H9 (cell line): ENCODE measurements at regions not wholly inside any gene's neighbourhood (a gene's known extent, or its start where the extent isn't known, plus 50 kb on each side); places are given as distances from the start of the nearest gene placed in this dataset.

Source experiments
- DNase-seq: peaks from one replicate; pipeline ENCODE4 v3.0.0-alpha.2; 2017
- H2AFZ ChIP-seq: one replicate; pipeline ENCODE4 v1.6.1; 2013; ENCODE audit warnings: mild to moderate bottlenecking, low read length, control low read depth, moderate library complexity
- H2AK5ac ChIP-seq: 2 replicates; pipeline ENCODE4 v1.6.1; 2013; ENCODE audit warnings: low read length, control low read depth, mixed read lengths; ENCODE audit not compliant: insufficient read length
- H2BK120ac ChIP-seq: one replicate; pipeline ENCODE4 v1.6.1; 2013; ENCODE audit warnings: low read depth, mild to moderate bottlenecking, low read length, control low read depth, inconsistent platforms; ENCODE audit not compliant: poor library complexity, severe bottlenecking
- H2BK12ac ChIP-seq: 2 replicates; pipeline ENCODE4 v1.6.1; 2013; ENCODE audit warnings: low read length, control low read depth, mixed read lengths, low read depth; ENCODE audit not compliant: insufficient read length
- H2BK15ac ChIP-seq: 2 replicates; pipeline ENCODE4 v1.6.1; 2013; ENCODE audit warnings: low read depth, low read length, control low read depth
- H2BK20ac ChIP-seq: one replicate; pipeline ENCODE4 v1.6.1; 2013; ENCODE audit warnings: low read depth, mild to moderate bottlenecking, low read length, control low read depth, inconsistent platforms; ENCODE audit not compliant: poor library complexity, severe bottlenecking
- H2BK5ac ChIP-seq: 2 replicates; pipeline ENCODE4 v1.6.1; 2013; ENCODE audit warnings: low read length, control low read depth, mixed read lengths; ENCODE audit not compliant: insufficient read length
- H3K14ac ChIP-seq: 2 replicates; pipeline ENCODE4 v1.6.1; 2013; ENCODE audit warnings: low read length, control low read depth; ENCODE audit not compliant: insufficient read depth
- H3K18ac ChIP-seq: 2 replicates; pipeline ENCODE4 v1.6.1; 2013; ENCODE audit warnings: low read depth, mild to moderate bottlenecking, mixed read lengths, low read length, control low read depth; ENCODE audit not compliant: insufficient read length
- H3K23ac ChIP-seq: 2 replicates; pipeline ENCODE4 v1.6.1; 2013; ENCODE audit warnings: low read length, control low read depth, mixed read lengths, low read depth; ENCODE audit not compliant: insufficient read length
- H3K23me2 ChIP-seq: 2 replicates; pipeline ENCODE4 v1.6.1; 2013; ENCODE audit warnings: low read depth, mild to moderate bottlenecking, mixed read lengths, low read length, control low read depth; ENCODE audit not compliant: insufficient read length, poor library complexity, severe bottlenecking
- H3K27ac ChIP-seq: 2 replicates; pipeline ENCODE4 v1.5.1; 2013; ENCODE audit warnings: low read length, control low read depth, mixed read lengths, low read depth; ENCODE audit not compliant: insufficient read length
- H3K27me3 ChIP-seq: 2 replicates; pipeline ENCODE4 v1.6.1; 2013; ENCODE audit warnings: low read length, control low read depth, inconsistent platforms; ENCODE audit not compliant: insufficient read depth
- H3K4ac ChIP-seq: 2 replicates; pipeline ENCODE4 v1.6.1; 2013; ENCODE audit warnings: low read depth, mild to moderate bottlenecking, control low read depth, inconsistent platforms, low read length, moderate library complexity
- H3K4me1 ChIP-seq: 2 replicates; pipeline ENCODE4 v1.6.1; 2013; ENCODE audit warnings: low read length, control low read depth, inconsistent platforms; ENCODE audit not compliant: insufficient read depth
- H3K4me2 ChIP-seq: 2 replicates; pipeline ENCODE4 v1.6.1; 2013; ENCODE audit warnings: low read length, control low read depth, mixed read lengths; ENCODE audit not compliant: insufficient read length, insufficient read depth
- H3K56ac ChIP-seq: 2 replicates; pipeline ENCODE4 v1.6.1; 2013; ENCODE audit warnings: low read depth, mild to moderate bottlenecking, mixed read lengths, low read length, control low read depth; ENCODE audit not compliant: insufficient read length
- H3K79me1 ChIP-seq: 2 replicates; pipeline ENCODE4 v1.6.1; 2013; ENCODE audit warnings: low read depth, mild to moderate bottlenecking, moderate library complexity, low read length, control low read depth, inconsistent platforms; ENCODE audit not compliant: insufficient read depth, poor library complexity, severe bottlenecking
- H3K79me2 ChIP-seq: 2 replicates; pipeline ENCODE4 v1.6.1; 2013; ENCODE audit warnings: low read length, control low read depth, inconsistent platforms; ENCODE audit not compliant: insufficient read depth
- H3K9ac ChIP-seq: 2 replicates; pipeline ENCODE4 v1.6.1; 2013; ENCODE audit warnings: low read length, control low read depth, mixed read lengths; ENCODE audit not compliant: insufficient read length; ENCODE audit errors: extremely low read depth
- H3K9me3 ChIP-seq: one replicate; pipeline ENCODE4 v1.6.1; 2013; ENCODE audit warnings: low read depth, low read length, inconsistent platforms; ENCODE audit not compliant: control insufficient read depth
- H3T11ph ChIP-seq: one replicate; pipeline ENCODE4 v1.6.1; 2013; ENCODE audit warnings: mild to moderate bottlenecking, low read length, control low read depth, inconsistent platforms
- H4K20me1 ChIP-seq: one replicate; pipeline ENCODE4 v1.6.1; 2013; ENCODE audit not compliant: control insufficient read depth, insufficient read length, insufficient read depth
- H4K5ac ChIP-seq: 2 replicates; pipeline ENCODE4 v1.6.1; 2013; ENCODE audit warnings: low read depth, mild to moderate bottlenecking, mixed read lengths, low read length, control low read depth; ENCODE audit not compliant: insufficient read length
- H4K8ac ChIP-seq: replicated peaks from 2 replicates; pipeline ENCODE4 v1.6.1; 2013; ENCODE audit warnings: low read length, control low read depth, mixed read lengths, low read depth; ENCODE audit not compliant: insufficient read length
- H4K91ac ChIP-seq: 2 replicates; pipeline ENCODE4 v1.6.1; 2013; ENCODE audit warnings: low read depth, mild to moderate bottlenecking, moderate library complexity, mixed read lengths, low read length, control low read depth; ENCODE audit not compliant: insufficient read length
- H3K27ac Mint-ChIP-seq, 3 experiments: 2 replicates in 2 of 3; 3 replicates in 1 of 3; pipeline ENCODE4 v1.8.0; 2020 to 2021; ENCODE audit warnings: mixed read lengths in 3 of 3, mild to moderate bottlenecking in 1 of 3, moderate library complexity in 1 of 3
- H3K27me3 Mint-ChIP-seq: 2 replicates; pipeline ENCODE4 v1.8.0; 2021; ENCODE audit warnings: low read depth, mild to moderate bottlenecking, moderate library complexity, mixed read lengths
- H3K36me3 Mint-ChIP-seq, 3 experiments: 2 replicates in 2 of 3; 3 replicates in 1 of 3; pipeline ENCODE4 v1.8.0; 2020 to 2021; ENCODE audit warnings: low read depth in 3 of 3, mixed read lengths in 3 of 3; ENCODE audit not compliant: insufficient read depth in 1 of 3
- H3K4me1 Mint-ChIP-seq, 2 experiments: 2 replicates each; pipeline ENCODE4 v1.8.0; 2020; ENCODE audit warnings: mixed read lengths in 2 of 2
- H3K4me3 Mint-ChIP-seq, 2 experiments: 2 replicates in 1 of 2; 3 replicates in 1 of 2; pipeline ENCODE4 v1.8.0; 2020 to 2021; ENCODE audit warnings: mild to moderate bottlenecking in 2 of 2, mixed read lengths in 2 of 2, moderate library complexity in 1 of 2
- H3K9me3 Mint-ChIP-seq, 2 experiments: 2 replicates in 1 of 2; 3 replicates in 1 of 2; pipeline ENCODE4 v1.8.0; 2020; ENCODE audit warnings: mild to moderate bottlenecking in 2 of 2, mixed read lengths in 2 of 2, moderate library complexity in 1 of 2
- WGBS: extraction: QIAGEN DNeasy Blood & Tissue Kit; methylation state at CpG from one replicate; pipeline ENCODE4 v1.1.7; 2013; ENCODE audit warnings: missing lambda C conversion rate, low lambda C conversion rate, mixed read lengths; ENCODE audit not compliant: insufficient read length; ENCODE audit errors: extremely low coverage; 5-methylcytosine and 5-hydroxymethylcytosine counted together
- TF ChIP-seq, protein P1 (sequence below): fragments of 200-600 bp; sonication (generic); conservative IDR thresholded peaks from 3 replicates; pipeline ENCODE4 v1.8.0; 2021; ENCODE audit warnings: antibody characterized with exemption, mild to moderate bottlenecking

DNA sequence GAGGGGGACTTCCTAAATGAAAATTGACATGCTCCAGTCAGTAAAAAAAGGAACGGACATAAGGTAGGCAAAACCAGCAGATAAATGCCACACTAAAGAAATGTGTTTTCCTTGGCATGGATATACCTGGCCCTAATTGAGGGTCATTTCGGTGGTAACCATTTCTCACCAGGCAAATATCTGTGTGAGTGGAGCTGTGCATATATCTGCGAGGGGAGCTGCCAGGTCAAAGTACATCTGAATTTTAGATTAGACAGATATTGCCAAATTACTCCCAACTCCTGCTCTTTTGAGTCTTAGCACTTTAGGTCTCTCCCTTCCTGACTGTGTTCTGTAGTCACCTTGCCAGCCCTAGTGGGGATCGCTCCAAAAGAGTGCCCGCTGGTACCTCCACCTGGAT lies 204.2 kb downstream of the SH3BP4 start:
- Histone ChIP-seq H2BK15ac (no peak overlapping the region), H2BK20ac (no peak overlapping the region), H4K5ac (no peak overlapping the region), H3K27me3 (no peaks in the 10 kb centered on the region), H2AFZ (no peak overlapping the region), H3K4me2 (no peak overlapping the region), H3K4ac (no peak overlapping the region), H2AK5ac (no peak overlapping the region), H4K91ac (no peak overlapping the region), H3K18ac (no peak overlapping the region), H3K23ac (no peak overlapping the region), H3K9ac (no peak overlapping the region), H2BK12ac (no peak overlapping the region), H3K56ac (no peak overlapping the region), H2BK5ac (no peak overlapping the region), H2BK120ac (no peak overlapping the region), H4K20me1 (no peaks in the 10 kb centered on the region), H3K4me1 (0 out of 2 replicates have a peak, but pooled peaks cover 5% of the 10 kb centered on the region), H3K9me3 (no peaks in the 10 kb centered on the region), H3K79me2 (no peaks in the 10 kb centered on the region), H3K23me2 (no peaks in the 10 kb centered on the region), H3K27ac (no peak overlapping the region), H3T11ph (no peak overlapping the region), H3K14ac (no peak overlapping the region), H3K79me1 (no peaks in the 10 kb centered on the region), H4K8ac (no peak overlapping the region)
- H3K4me1 Mint-ChIP-seq = peaks cover 26 to 33% of the 10 kb centered on the region in 2 experiments
- TF ChIP-seq, protein P1, sequence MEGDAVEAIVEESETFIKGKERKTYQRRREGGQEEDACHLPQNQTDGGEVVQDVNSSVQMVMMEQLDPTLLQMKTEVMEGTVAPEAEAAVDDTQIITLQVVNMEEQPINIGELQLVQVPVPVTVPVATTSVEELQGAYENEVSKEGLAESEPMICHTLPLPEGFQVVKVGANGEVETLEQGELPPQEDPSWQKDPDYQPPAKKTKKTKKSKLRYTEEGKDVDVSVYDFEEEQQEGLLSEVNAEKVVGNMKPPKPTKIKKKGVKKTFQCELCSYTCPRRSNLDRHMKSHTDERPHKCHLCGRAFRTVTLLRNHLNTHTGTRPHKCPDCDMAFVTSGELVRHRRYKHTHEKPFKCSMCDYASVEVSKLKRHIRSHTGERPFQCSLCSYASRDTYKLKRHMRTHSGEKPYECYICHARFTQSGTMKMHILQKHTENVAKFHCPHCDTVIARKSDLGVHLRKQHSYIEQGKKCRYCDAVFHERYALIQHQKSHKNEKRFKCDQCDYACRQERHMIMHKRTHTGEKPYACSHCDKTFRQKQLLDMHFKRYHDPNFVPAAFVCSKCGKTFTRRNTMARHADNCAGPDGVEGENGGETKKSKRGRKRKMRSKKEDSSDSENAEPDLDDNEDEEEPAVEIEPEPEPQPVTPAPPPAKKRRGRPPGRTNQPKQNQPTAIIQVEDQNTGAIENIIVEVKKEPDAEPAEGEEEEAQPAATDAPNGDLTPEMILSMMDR = no peak
- H3K36me3 Mint-ChIP-seq = peaks cover 0 to 12% (median 0%) of the 10 kb centered on the region in 3 experiments; a peak in 3 of 7 replicates
- no peak overlapping the region for H3K27ac Mint-ChIP-seq
- peaks cover 3 to 14% of the 10 kb centered on the region in 2 experiments; a peak in 3 of 5 replicates for H3K9me3 Mint-ChIP-seq
- no CpG with 5 or more reads among the region's 5 CpGs for WGBS
- no peak overlapping the region for H3K4me3 Mint-ChIP-seq
- no peak for DNase-seq
- H3K27me3 Mint-ChIP-seq = peaks cover 66% of the 10 kb centered on the region
